Spleen (tissue), 7 donors: ENCODE measurements at regions not wholly inside any gene's neighbourhood (a gene's known extent, or its start where the extent isn't known, plus 50 kb on each side); places are given as distances from the start of the nearest gene placed in this dataset.
A peak's percentile ranks its signal among the peaks of the same experiment; 100 is the strongest.

Source experiments
- POLR2A ChIP-seq, 3 donors: fragments of 450-650 bp; IDR thresholded peaks; one replicate each; pipeline ENCODE4 v1.5.1; 2017; ENCODE audit warnings: antibody characterized with exemption in 3 of 3, mild to moderate bottlenecking in 1 of 3
- TF ChIP-seq, protein P1 (sequence below), 11 experiments: fragments of 200-600 bp in 7 of 11; fragments of 450-650 bp in 4 of 11; sonication (generic) in 4 of 11; IDR thresholded peaks in 8 of 11; conservative IDR thresholded peaks in 3 of 11; 1 replicate in 7 of 11; 2 replicates in 4 of 11; pipeline versions ENCODE4 v1.4.0 to v1.8.0; 2016 to 2021; ENCODE audit warnings: antibody characterized with exemption in 11 of 11, inconsistent platforms in 4 of 11, mild to moderate bottlenecking in 1 of 11
- donor health status: DM: no; HTN: no; CAD: no; lungs with moderate emphysema.
- donor health status: DM: no; HTN: no; CAD: no.
- donor health status: DM: no; HTN: no; CAD: no.

DNA sequence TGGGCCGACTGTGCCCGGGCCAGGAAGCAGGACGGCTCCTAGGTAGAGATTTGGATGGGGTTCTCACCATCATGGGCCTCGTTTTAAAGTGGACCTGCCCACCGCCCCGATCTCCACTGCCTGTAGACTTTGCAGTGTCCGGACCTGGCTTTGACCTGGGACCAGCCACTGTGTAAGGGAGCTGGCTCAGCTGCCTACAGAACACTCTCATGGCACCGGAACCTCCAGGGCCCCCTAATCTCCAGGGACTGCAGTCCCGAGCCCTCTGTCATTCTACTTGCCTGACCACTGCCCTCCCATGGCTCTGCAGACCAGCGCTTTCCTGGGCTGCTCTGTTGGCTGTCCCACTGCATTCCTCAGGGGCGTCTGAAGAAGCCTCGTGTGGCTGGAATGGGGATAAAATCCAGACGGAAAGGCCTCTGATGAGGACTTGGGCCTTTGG is 120.8 kb downstream of the GLI2 start:
- TF ChIP-seq POLR2A (IDR thresholded peaks at IDR 0.05): no peak
- TF ChIP-seq, protein P1, sequence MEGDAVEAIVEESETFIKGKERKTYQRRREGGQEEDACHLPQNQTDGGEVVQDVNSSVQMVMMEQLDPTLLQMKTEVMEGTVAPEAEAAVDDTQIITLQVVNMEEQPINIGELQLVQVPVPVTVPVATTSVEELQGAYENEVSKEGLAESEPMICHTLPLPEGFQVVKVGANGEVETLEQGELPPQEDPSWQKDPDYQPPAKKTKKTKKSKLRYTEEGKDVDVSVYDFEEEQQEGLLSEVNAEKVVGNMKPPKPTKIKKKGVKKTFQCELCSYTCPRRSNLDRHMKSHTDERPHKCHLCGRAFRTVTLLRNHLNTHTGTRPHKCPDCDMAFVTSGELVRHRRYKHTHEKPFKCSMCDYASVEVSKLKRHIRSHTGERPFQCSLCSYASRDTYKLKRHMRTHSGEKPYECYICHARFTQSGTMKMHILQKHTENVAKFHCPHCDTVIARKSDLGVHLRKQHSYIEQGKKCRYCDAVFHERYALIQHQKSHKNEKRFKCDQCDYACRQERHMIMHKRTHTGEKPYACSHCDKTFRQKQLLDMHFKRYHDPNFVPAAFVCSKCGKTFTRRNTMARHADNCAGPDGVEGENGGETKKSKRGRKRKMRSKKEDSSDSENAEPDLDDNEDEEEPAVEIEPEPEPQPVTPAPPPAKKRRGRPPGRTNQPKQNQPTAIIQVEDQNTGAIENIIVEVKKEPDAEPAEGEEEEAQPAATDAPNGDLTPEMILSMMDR (IDR thresholded peaks at IDR 0.05 in 8 of 11, conservative IDR thresholded peaks at IDR 0.05 in 3 of 11): peak in 1 of 11 experiments; percentile 9
